ENCODE measurements at regions not wholly inside any gene's neighbourhood (a gene's known extent, or its start where the extent isn't known, plus 50 kb on each side); places are given as distances from the start of the nearest gene placed in this dataset.

- no peak for TF ChIP-seq EZH2 (IDR thresholded peaks at IDR 0.05; ENCODE audit: borderline replicate concordance, low read depth, low read length, severe bottlenecking)
- TF ChIP-seq CTCF (IDR thresholded peaks at IDR 0.05; ENCODE audit: borderline replicate concordance, extremely low read depth, low read length, poor library complexity, severe bottlenecking), result no peak
These were observed 301.2 kb upstream of the BMP2 start for GRCh38 chr20:6466075-6466810.

Measured in DND-41 (cell line).